Stomach (tissue), 4 donors: ENCODE measurements at regions not wholly inside any gene's neighbourhood (a gene's known extent, or its start where the extent isn't known, plus 50 kb on each side); places are given as distances from the start of the nearest gene placed in this dataset.

ENCODE experiments used
- EP300 ChIP-seq: sonication (generic); formaldehyde crosslinking; IDR thresholded peaks from one replicate; pipeline ENCODE4 v1.6.1; 2017; ENCODE audit warnings: antibody characterized with exemption
- POLR2A ChIP-seq, 4 donors: fragments of 450-650 bp; IDR thresholded peaks; one replicate each; pipeline ENCODE4 v1.6.1; 2016; ENCODE audit warnings: antibody characterized with exemption in 4 of 4, control low read depth in 2 of 4, mild to moderate bottlenecking in 1 of 4, moderate library complexity in 1 of 4
- POLR2AphosphoS5 ChIP-seq, 3 donors: sonication (generic); formaldehyde crosslinking; IDR thresholded peaks; one replicate each; pipeline ENCODE4 v1.6.1; 2016; ENCODE audit warnings: antibody characterized with exemption in 3 of 3
- TF ChIP-seq, protein P1 (sequence below), 7 experiments: fragments of 450-650 bp in 4 of 7; fragments of 200-600 bp in 3 of 7; sonication (generic) in 3 of 7; IDR thresholded peaks; one replicate each; pipeline ENCODE4 v1.5.1; 2016 to 2019; ENCODE audit warnings: antibody characterized with exemption in 7 of 7, control low read depth in 2 of 7, mild to moderate bottlenecking in 1 of 7

DNA sequence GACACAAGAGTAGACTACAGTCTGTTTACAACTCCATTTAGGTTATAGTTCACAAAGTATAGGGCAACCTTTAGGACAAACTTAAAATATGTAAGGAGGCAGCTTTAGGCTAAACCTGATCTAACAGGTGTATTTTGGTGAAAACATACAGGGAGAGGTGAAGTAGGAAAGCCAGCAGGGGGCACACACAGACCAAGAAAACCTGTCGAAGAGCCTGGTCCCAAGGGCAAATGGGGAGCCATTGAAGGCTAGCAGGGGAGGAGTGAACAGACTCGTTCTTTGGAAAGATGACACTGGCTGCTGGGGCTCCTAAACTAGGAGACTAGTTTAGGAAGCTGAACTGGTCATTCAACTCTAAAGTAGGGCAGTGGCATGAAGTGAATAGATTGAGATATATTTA, 138.8 kb upstream of the WSCD2 start:
- TF ChIP-seq, protein P1, sequence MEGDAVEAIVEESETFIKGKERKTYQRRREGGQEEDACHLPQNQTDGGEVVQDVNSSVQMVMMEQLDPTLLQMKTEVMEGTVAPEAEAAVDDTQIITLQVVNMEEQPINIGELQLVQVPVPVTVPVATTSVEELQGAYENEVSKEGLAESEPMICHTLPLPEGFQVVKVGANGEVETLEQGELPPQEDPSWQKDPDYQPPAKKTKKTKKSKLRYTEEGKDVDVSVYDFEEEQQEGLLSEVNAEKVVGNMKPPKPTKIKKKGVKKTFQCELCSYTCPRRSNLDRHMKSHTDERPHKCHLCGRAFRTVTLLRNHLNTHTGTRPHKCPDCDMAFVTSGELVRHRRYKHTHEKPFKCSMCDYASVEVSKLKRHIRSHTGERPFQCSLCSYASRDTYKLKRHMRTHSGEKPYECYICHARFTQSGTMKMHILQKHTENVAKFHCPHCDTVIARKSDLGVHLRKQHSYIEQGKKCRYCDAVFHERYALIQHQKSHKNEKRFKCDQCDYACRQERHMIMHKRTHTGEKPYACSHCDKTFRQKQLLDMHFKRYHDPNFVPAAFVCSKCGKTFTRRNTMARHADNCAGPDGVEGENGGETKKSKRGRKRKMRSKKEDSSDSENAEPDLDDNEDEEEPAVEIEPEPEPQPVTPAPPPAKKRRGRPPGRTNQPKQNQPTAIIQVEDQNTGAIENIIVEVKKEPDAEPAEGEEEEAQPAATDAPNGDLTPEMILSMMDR (IDR thresholded peaks at IDR 0.05), result peak in 5 of 7 experiments; percentile 5 to 35 (median 23)
- no peak for TF ChIP-seq POLR2A (IDR thresholded peaks at IDR 0.05)
- no peak for TF ChIP-seq POLR2AphosphoS5 (IDR thresholded peaks at IDR 0.05)
- no peak for TF ChIP-seq EP300
